DOHH2 (cell line): ENCODE measurements at regions not wholly inside any gene's neighbourhood (a gene's known extent, or its start where the extent isn't known, plus 50 kb on each side); places are given as distances from the start of the nearest gene placed in this dataset.

Experiments used
- H3F3A ChIP-seq: fragments of 200-600 bp; sonication (generic), shearing (Covaris generic); 2 replicates; pipeline ENCODE4 v1.6.0; 2016; ENCODE audit warnings: antibody characterized with exemption, mild to moderate bottlenecking; ENCODE audit not compliant: control insufficient read depth, insufficient read depth
- H3K27ac ChIP-seq: fragments of 200-600 bp; sonication (generic); 2 replicates; pipeline ENCODE4 v1.5.1; 2014; ENCODE audit warnings: low read depth, mild to moderate bottlenecking, low read length, moderate library complexity
- H3K27me3 ChIP-seq: fragments of 200-600 bp; sonication (generic); 2 replicates; pipeline ENCODE4 v1.6.1; 2014; ENCODE audit warnings: mild to moderate bottlenecking, low read length, mixed read lengths; ENCODE audit not compliant: control insufficient read depth
- H3K36me3 ChIP-seq: fragments of 200-600 bp; sonication (generic); 2 replicates; pipeline ENCODE4 v1.6.1; 2014; ENCODE audit warnings: mild to moderate bottlenecking, low read length, moderate library complexity, mixed read lengths; ENCODE audit not compliant: control insufficient read depth
- H3K4me1 ChIP-seq: fragments of 200-600 bp; sonication (generic); 2 replicates; pipeline ENCODE4 v1.6.1; 2014; ENCODE audit warnings: mild to moderate bottlenecking, low read length, mixed read lengths; ENCODE audit not compliant: control insufficient read depth
- H3K4me2 ChIP-seq: fragments of 200-600 bp; sonication (generic); 2 replicates; pipeline ENCODE4 v1.6.0; 2014; ENCODE audit warnings: mild to moderate bottlenecking, low read length, moderate library complexity
- H3K4me3 ChIP-seq: fragments of 200-600 bp; sonication (generic); 2 replicates; pipeline ENCODE4 v1.5.1; 2014; ENCODE audit warnings: mild to moderate bottlenecking, low read length, mixed read lengths
- H3K79me2 ChIP-seq: fragments of 200-600 bp; sonication (generic); 2 replicates; pipeline ENCODE4 v1.6.1; 2014; ENCODE audit warnings: mild to moderate bottlenecking, low read length, mixed read lengths; ENCODE audit not compliant: control insufficient read depth
- H3K9me2 ChIP-seq: fragments of 200-600 bp; sonication (generic); replicated peaks from 2 replicates; pipeline ENCODE4 v1.6.1; 2014; ENCODE audit warnings: mild to moderate bottlenecking, low read length, mixed read lengths; ENCODE audit not compliant: control insufficient read depth
- H3K9me3 ChIP-seq: fragments of 200-600 bp; sonication (generic); 2 replicates; pipeline ENCODE4 v1.6.1; 2014; ENCODE audit warnings: antibody characterized with exemption, low read length, mixed read lengths; ENCODE audit not compliant: control insufficient read depth, insufficient read depth
- H4K20me1 ChIP-seq: fragments of 200-600 bp; sonication (generic); 2 replicates; pipeline ENCODE4 v1.6.0; 2014; ENCODE audit warnings: low read depth, mild to moderate bottlenecking, antibody characterized with exemption, low read length, moderate library complexity; ENCODE audit not compliant: control insufficient read depth, insufficient read depth
- EZH2phosphoT487 ChIP-seq: fragments of 200-600 bp; sonication (generic); IDR thresholded peaks from 2 replicates; pipeline ENCODE4 v1.6.1; 2017; ENCODE audit warnings: borderline replicate concordance, mild to moderate bottlenecking, antibody characterized with exemption, low read length, moderate library complexity, mixed read lengths
- TF ChIP-seq, protein P1 (sequence below): fragments of 200-600 bp; sonication (generic); IDR thresholded peaks from one replicate; pipeline ENCODE4 v1.5.1; 2014; ENCODE audit warnings: antibody characterized with exemption, mild to moderate bottlenecking, low read depth, low read length; ENCODE audit not compliant: poor library complexity, severe bottlenecking

DNA sequence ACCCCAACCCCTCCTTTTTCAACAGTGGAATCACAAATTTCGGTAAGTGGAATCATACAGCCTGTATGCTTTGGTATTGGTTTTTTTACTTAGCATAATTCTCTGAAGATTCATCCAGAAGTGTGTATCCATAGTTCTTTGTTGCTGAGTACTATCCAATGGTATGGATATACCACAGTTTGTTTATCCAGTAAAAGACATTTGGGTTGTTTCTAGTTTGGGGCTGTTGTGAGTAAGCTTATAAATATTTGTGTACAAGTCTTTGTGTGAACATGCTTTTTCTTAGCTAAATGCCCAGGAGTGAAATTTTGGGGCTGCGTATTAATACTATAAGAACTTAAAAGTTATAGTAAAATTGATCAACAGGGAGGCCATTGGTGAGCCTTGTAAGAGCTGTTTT lies 57.5 kb upstream of the GC start:
- H3K27ac ChIP-seq, result no peak overlapping the region
- H3F3A ChIP-seq, result no peaks in the 10 kb centered on the region
- H3K9me2 ChIP-seq, result no peaks in the 10 kb centered on the region
- H3K9me3 ChIP-seq, result no peaks in the 10 kb centered on the region
- H3K4me2 ChIP-seq, result no peak overlapping the region
- no peaks in the 10 kb centered on the region for H4K20me1 ChIP-seq
- TF ChIP-seq, protein P1, sequence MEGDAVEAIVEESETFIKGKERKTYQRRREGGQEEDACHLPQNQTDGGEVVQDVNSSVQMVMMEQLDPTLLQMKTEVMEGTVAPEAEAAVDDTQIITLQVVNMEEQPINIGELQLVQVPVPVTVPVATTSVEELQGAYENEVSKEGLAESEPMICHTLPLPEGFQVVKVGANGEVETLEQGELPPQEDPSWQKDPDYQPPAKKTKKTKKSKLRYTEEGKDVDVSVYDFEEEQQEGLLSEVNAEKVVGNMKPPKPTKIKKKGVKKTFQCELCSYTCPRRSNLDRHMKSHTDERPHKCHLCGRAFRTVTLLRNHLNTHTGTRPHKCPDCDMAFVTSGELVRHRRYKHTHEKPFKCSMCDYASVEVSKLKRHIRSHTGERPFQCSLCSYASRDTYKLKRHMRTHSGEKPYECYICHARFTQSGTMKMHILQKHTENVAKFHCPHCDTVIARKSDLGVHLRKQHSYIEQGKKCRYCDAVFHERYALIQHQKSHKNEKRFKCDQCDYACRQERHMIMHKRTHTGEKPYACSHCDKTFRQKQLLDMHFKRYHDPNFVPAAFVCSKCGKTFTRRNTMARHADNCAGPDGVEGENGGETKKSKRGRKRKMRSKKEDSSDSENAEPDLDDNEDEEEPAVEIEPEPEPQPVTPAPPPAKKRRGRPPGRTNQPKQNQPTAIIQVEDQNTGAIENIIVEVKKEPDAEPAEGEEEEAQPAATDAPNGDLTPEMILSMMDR, result no peak
- TF ChIP-seq EZH2phosphoT487, result no peak
- no peaks in the 10 kb centered on the region for H3K36me3 ChIP-seq
- no peaks in the 10 kb centered on the region for H3K4me1 ChIP-seq
- H3K79me2 ChIP-seq, result no peaks in the 10 kb centered on the region
- H3K27me3 ChIP-seq, result no peaks in the 10 kb centered on the region
- H3K4me3 ChIP-seq, result no peak overlapping the region

DNA sequence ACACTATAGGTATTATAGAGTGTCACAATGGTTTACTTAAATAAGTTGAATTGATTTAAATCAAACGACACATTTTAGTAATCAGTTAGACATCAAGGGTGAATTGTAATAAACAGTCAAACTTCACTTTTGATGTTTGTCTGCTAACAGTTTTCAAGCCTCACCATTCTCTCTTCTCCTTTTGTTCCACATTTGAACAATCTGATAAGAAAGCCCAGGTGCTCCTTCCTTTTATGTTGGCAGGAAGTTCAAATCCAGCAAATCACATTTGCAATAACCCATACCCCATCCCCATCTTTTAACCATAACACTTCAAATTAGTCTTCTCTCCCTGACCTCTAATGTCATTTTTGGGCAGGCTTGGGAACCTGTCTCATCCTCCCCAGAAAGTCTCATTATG lies 63.4 kb upstream of the GC start:
- TF ChIP-seq, protein P1, result no peak
- no peak for TF ChIP-seq EZH2phosphoT487
- Histone ChIP-seq H3K9me3 (no peaks in the 10 kb centered on the region), H4K20me1 (no peaks in the 10 kb centered on the region), H3K4me2 (no peak overlapping the region), H3K9me2 (no peaks in the 10 kb centered on the region), H3K27me3 (no peaks in the 10 kb centered on the region), H3K79me2 (no peaks in the 10 kb centered on the region), H3K27ac (no peak overlapping the region), H3K36me3 (no peaks in the 10 kb centered on the region), H3K4me3 (no peak overlapping the region), H3F3A (no peaks in the 10 kb centered on the region), H3K4me1 (no peaks in the 10 kb centered on the region)

DNA sequence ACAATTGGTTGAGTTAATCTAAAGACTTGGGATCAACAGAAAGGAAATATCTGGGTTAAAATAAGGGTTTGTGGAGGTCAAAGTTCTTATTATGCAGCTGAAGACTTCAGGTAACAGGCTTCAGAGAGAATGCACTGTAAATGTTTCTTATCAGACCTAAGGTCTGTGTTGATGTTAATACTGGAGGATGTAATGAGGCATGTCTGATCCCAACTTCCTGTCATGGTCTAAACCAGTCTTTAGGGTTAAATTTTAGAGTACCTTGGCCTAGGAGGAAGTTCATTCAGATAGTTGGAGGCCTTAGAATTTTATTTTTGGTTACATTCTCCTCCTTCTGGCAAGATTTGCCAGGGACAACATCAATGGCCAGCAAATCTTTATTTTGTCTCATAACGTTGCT lies 72.1 kb upstream of the GC start:
- Histone ChIP-seq H3K27me3 (no peaks in the 10 kb centered on the region), H3K4me1 (no peaks in the 10 kb centered on the region), H3K9me2 (no peaks in the 10 kb centered on the region), H4K20me1 (no peaks in the 10 kb centered on the region), H3K4me2 (no peak overlapping the region), H3K27ac (no peak overlapping the region), H3K4me3 (no peak overlapping the region), H3F3A (no peaks in the 10 kb centered on the region), H3K9me3 (peaks cover 3% of the 10 kb centered on the region; the same call in 1 of the 2 replicates), H3K36me3 (no peaks in the 10 kb centered on the region), H3K79me2 (no peaks in the 10 kb centered on the region)
- TF ChIP-seq EZH2phosphoT487, result no peak
- TF ChIP-seq, protein P1, result no peak
